ENCODE measurements at regions not wholly inside any gene's neighbourhood (a gene's known extent, or its start where the extent isn't known, plus 50 kb on each side); places are given as distances from the start of the nearest gene placed in this dataset.

DNA sequence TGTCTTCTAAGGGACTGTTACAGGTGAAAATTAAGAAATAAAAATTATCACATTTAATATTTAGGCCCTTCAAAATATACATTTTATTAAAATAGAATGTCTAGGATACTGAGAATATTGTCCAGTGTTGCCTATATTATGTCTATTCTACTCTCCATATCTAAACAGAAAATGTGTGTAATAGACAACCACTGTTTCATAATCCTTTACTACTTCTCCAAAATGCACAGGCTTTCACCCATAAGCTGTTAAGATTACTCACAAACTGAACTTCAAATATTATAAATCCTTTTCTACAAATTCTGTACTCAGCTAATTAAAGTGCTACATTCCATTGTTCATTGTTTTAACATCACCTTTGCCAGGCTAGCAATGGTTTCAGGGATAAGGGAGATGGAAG is 56.7 kb upstream of the TFEC start:
- H3K9me3 ChIP-seq (ENCODE audit: control insufficient read depth, insufficient read depth, low read length) = no peaks in the 10 kb centered on the region
- H2AK9ac ChIP-seq (replicated peaks; ENCODE audit: low read depth, low read length, poor library complexity) = no peak overlapping the region
- DNase-seq (no peak), ATAC-seq (ENCODE audit: low read depth) (no peak)
- H3K4ac ChIP-seq (ENCODE audit: low read depth, low read length) = no peak overlapping the region
- no peak overlapping the region for H3K18ac ChIP-seq (ENCODE audit: low read depth, low read length)
- BruUV-seq (replicated peaks) = no TSS peak
- no peak overlapping the region for H3K23ac ChIP-seq (ENCODE audit: low read depth, low read length)
- no peak overlapping the region for H4K8ac ChIP-seq (ENCODE audit: low read depth in 2 of 2, low read length in 2 of 2)
- H3K4me3 ChIP-seq (ENCODE audit: insufficient read depth, low read depth, low read length) = no peak overlapping the region
- H3K27ac ChIP-seq (ENCODE audit: insufficient read depth, low read length) = no peak overlapping the region
- no peaks in the 10 kb centered on the region for H4K20me1 ChIP-seq (ENCODE audit: insufficient read depth, low read length)
- no peak overlapping the region for H2BK120ac ChIP-seq (ENCODE audit: low read depth, low read length)
- H3K4me2 ChIP-seq (ENCODE audit: low read depth, low read length) = no peak overlapping the region
- no peak overlapping the region for H3K56ac ChIP-seq (ENCODE audit: extremely low read depth, insufficient read depth, low read length)
- no peak overlapping the region for H2BK15ac ChIP-seq (ENCODE audit: low read depth, low read length)
- no peak overlapping the region for H3K9ac ChIP-seq (ENCODE audit: low read depth, low read length)
- no peaks in the 10 kb centered on the region for H3K27me3 ChIP-seq (ENCODE audit: control insufficient read depth, insufficient read depth, low read length)
- H4K5ac ChIP-seq (ENCODE audit: low read depth, low read length) = no peak overlapping the region
- H2AK5ac ChIP-seq (ENCODE audit: low read depth, low read length) = no peak overlapping the region
- dilution Hi-C loops (cut with HindIII; ENCODE audit: low sequenced_read_pairs, unreplicated experiment) (no loop called here), intact Hi-C loops (cut with micrococcal nuclease) (no loop called here), in situ Hi-C loops (cut with MboI; ENCODE audit: low sequenced_read_pairs) (no loop called here)
- no peak overlapping the region for H4K91ac ChIP-seq (ENCODE audit: insufficient read depth, low read depth, low read length)
- H3K14ac ChIP-seq (replicated peaks; ENCODE audit: low read depth, low read length) = no peak overlapping the region
- no peaks in the 10 kb centered on the region for H3K36me3 ChIP-seq (ENCODE audit: control insufficient read depth, insufficient read depth, low read length)
- no peak for TF ChIP-seq BHLHE40 (IDR thresholded peaks at IDR 0.05; ENCODE audit: low read depth, low read length)
- TF ChIP-seq POLR2A (IDR thresholded peaks at IDR 0.05; ENCODE audit: low read depth, low read length) = no peak
- TF ChIP-seq RAD21 (IDR thresholded peaks at IDR 0.05; ENCODE audit: low read length) = no peak
- TF ChIP-seq RFX5 (IDR thresholded peaks at IDR 0.05; ENCODE audit: low read depth, low read length) = no peak
- TF ChIP-seq MAFK (IDR thresholded peaks at IDR 0.05; ENCODE audit: low read depth, low read length) = no peak
- TF ChIP-seq NFE2L2 (IDR thresholded peaks at IDR 0.05; ENCODE audit: low read depth, low read length) = no peak
- no peak for TF ChIP-seq CHD1 (IDR thresholded peaks at IDR 0.05; ENCODE audit: low read depth, low read length)
- no peak for TF ChIP-seq MAZ (IDR thresholded peaks at IDR 0.05; ENCODE audit: borderline replicate concordance, low read depth, low read length)
- TF ChIP-seq ELK1 (IDR thresholded peaks at IDR 0.05; ENCODE audit: borderline replicate concordance, low read depth, low read length) = no peak
- TF ChIP-seq, protein P1, sequence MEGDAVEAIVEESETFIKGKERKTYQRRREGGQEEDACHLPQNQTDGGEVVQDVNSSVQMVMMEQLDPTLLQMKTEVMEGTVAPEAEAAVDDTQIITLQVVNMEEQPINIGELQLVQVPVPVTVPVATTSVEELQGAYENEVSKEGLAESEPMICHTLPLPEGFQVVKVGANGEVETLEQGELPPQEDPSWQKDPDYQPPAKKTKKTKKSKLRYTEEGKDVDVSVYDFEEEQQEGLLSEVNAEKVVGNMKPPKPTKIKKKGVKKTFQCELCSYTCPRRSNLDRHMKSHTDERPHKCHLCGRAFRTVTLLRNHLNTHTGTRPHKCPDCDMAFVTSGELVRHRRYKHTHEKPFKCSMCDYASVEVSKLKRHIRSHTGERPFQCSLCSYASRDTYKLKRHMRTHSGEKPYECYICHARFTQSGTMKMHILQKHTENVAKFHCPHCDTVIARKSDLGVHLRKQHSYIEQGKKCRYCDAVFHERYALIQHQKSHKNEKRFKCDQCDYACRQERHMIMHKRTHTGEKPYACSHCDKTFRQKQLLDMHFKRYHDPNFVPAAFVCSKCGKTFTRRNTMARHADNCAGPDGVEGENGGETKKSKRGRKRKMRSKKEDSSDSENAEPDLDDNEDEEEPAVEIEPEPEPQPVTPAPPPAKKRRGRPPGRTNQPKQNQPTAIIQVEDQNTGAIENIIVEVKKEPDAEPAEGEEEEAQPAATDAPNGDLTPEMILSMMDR (conservative IDR thresholded peaks at IDR 0.05; ENCODE audit: low read depth, low read length) = no peak
- no peak for TF ChIP-seq FOS (IDR thresholded peaks at IDR 0.05; ENCODE audit: low read depth, low read length)
- no peak for TF ChIP-seq RCOR1 (IDR thresholded peaks at IDR 0.05; ENCODE audit: insufficient replicate concordance, low read length)
- TF ChIP-seq SMC3 (IDR thresholded peaks at IDR 0.05; ENCODE audit: low read depth, low read length) = no peak
- no peak for TF ChIP-seq MXI1 (IDR thresholded peaks at IDR 0.05; ENCODE audit: borderline replicate concordance, low read depth, low read length)
- TF ChIP-seq USF2 (IDR thresholded peaks at IDR 0.05; ENCODE audit: low read depth, low read length) = no peak
- no peak for TF ChIP-seq CEBPB (IDR thresholded peaks at IDR 0.05; ENCODE audit: low read depth, low read length)
- H3K4me1 ChIP-seq (ENCODE audit: control insufficient read depth, insufficient read depth, low read length) = no peaks in the 10 kb centered on the region
- H3K79me1 ChIP-seq (ENCODE audit: low read depth in 1 of 2, low read length in 2 of 2) = no peaks in the 10 kb centered on the region
- POLR2A ChIA-PET (ENCODE audit: unreplicated experiment) = no interaction called here
- H2BK20ac ChIP-seq (ENCODE audit: low read depth, low read length) = no peak overlapping the region
- H2BK5ac ChIP-seq (ENCODE audit: low read depth, low read length, poor library complexity, severe bottlenecking) = no peak overlapping the region
- H3K9me1 ChIP-seq (ENCODE audit: insufficient read depth, low read length) = no peaks in the 10 kb centered on the region
- CTCF ChIA-PET = interaction anchor here (1.0 kb wide), 1 partner anchor 11 kb away, joined by 3 read pairs; no protein-coding TSS in a partner anchor
- H2AFZ ChIP-seq (replicated peaks; ENCODE audit: low read length, poor library complexity) = no peak overlapping the region
